ENCODE measurements at regions not wholly inside any gene's neighbourhood (a gene's known extent, or its start where the extent isn't known, plus 50 kb on each side); places are given as distances from the start of the nearest gene placed in this dataset.
"Not testable (repeated sequence)": the region's sequence is repeated elsewhere in the genome, so short reads cannot be mapped to it uniquely, and the experiment has no call there.

- H3K27ac Mint-ChIP-seq; H3K79me2 ChIP-seq (replicated peaks; ENCODE audit: insufficient read depth); H3K4me2 ChIP-seq; H2AFZ ChIP-seq; H3K27ac ChIP-seq (ENCODE audit: low read depth); H3K4me3 Mint-ChIP-seq; H3K4me1 Mint-ChIP-seq; H3K4me3 ChIP-seq; H3K27me3 ChIP-seq (ENCODE audit: insufficient read depth); H3K27me3 Mint-ChIP-seq (ENCODE audit: insufficient read depth, low read depth, poor library complexity); H4K20me1 ChIP-seq (replicated peaks; ENCODE audit: insufficient read depth); H3K9me2 ChIP-seq (ENCODE audit: insufficient read depth); H3F3A ChIP-seq (replicated peaks; ENCODE audit: low read depth); H3K4me1 ChIP-seq (ENCODE audit: insufficient read depth); ATAC-seq: not testable (repeated sequence)
- peaks cover 45% of the 10 kb centered on the region for H3K9me3 Mint-ChIP-seq
- H3K36me3 ChIP-seq (ENCODE audit: insufficient read depth), result peaks cover 16% of the 10 kb centered on the region
- DNase-seq (ENCODE audit: low spot score), result peak; percentile 17
- peaks cover 38% of the 10 kb centered on the region for H3K36me3 Mint-ChIP-seq (ENCODE audit: low read depth)
These were observed 184.7 kb downstream of the OSTF1 start for GRCh38 chr9:75273055-75273454.

GRCh38 chr9:75274781-75275180, 186.5 kb downstream of the OSTF1 start:
- H4K20me1 ChIP-seq (replicated peaks; ENCODE audit: insufficient read depth), result no peaks in the 10 kb centered on the region
- Mint-ChIP-seq H3K27me3 (ENCODE audit: insufficient read depth, low read depth, poor library complexity) (no peaks in the 10 kb centered on the region), H3K4me3 (no peak overlapping the region), H3K36me3 (ENCODE audit: low read depth) (peaks cover 40% of the 10 kb centered on the region), H3K27ac (no peak overlapping the region), H3K9me3 (peaks cover 49% of the 10 kb centered on the region), H3K4me1 (no peaks in the 10 kb centered on the region)
- H3K27ac ChIP-seq (ENCODE audit: low read depth), result no peak overlapping the region
- no peaks in the 10 kb centered on the region for H3K79me2 ChIP-seq (replicated peaks; ENCODE audit: insufficient read depth)
- no peak overlapping the region for H3K4me2 ChIP-seq
- H3K4me3 ChIP-seq, result no peak overlapping the region
- H3K4me1 ChIP-seq (ENCODE audit: insufficient read depth), result no peaks in the 10 kb centered on the region
- DNase-seq (ENCODE audit: low spot score), result no peak
- H3K9me2 ChIP-seq (ENCODE audit: insufficient read depth), result no peaks in the 10 kb centered on the region
- peaks cover 17% of the 10 kb centered on the region for H3K36me3 ChIP-seq (ENCODE audit: insufficient read depth)
- no peak overlapping the region for H2AFZ ChIP-seq
- no peaks in the 10 kb centered on the region for H3K27me3 ChIP-seq (ENCODE audit: insufficient read depth)
- no peaks in the 10 kb centered on the region for H3F3A ChIP-seq (replicated peaks; ENCODE audit: low read depth)
- ATAC-seq, result no peak
- TF ChIP-seq POLR2AphosphoS5 (IDR thresholded peaks at IDR 0.05; ENCODE audit: low read depth), result no peak
- no peak for TF ChIP-seq ZNF331 (CRISPR knock-in tag; IDR thresholded peaks at IDR 0.05; ENCODE audit: low read depth)
- no peak for TF ChIP-seq CREB1 (CRISPR knock-in tag; IDR thresholded peaks at IDR 0.05; ENCODE audit: low read depth)
- TF ChIP-seq EZH2phosphoT487 (IDR thresholded peaks at IDR 0.05; ENCODE audit: unreplicated experiment), result no peak
- no peak for TF ChIP-seq STAT1 (IDR thresholded peaks at IDR 0.05; ENCODE audit: unreplicated experiment)
- no peak for TF ChIP-seq ZNF114 (CRISPR knock-in tag; IDR thresholded peaks at IDR 0.05)
- TF ChIP-seq JUNB (IDR thresholded peaks at IDR 0.05; ENCODE audit: unreplicated experiment), result no peak
- no peak for TF ChIP-seq CTCF (conservative IDR thresholded peaks at IDR 0.05; ENCODE audit: low read depth in 2 of 2)
- TF ChIP-seq NANOG (IDR thresholded peaks at IDR 0.05; ENCODE audit: borderline replicate concordance), result no peak
- no peak for TF ChIP-seq ETS1 (IDR thresholded peaks at IDR 0.05)
- no peak for TF ChIP-seq REST (IDR thresholded peaks at IDR 0.05; ENCODE audit: unreplicated experiment)
